ENCODE measurements at regions not wholly inside any gene's neighbourhood (a gene's known extent, or its start where the extent isn't known, plus 50 kb on each side); places are given as distances from the start of the nearest gene placed in this dataset.
A peak's percentile ranks its signal among the peaks of the same experiment; 100 is the strongest.

DNA sequence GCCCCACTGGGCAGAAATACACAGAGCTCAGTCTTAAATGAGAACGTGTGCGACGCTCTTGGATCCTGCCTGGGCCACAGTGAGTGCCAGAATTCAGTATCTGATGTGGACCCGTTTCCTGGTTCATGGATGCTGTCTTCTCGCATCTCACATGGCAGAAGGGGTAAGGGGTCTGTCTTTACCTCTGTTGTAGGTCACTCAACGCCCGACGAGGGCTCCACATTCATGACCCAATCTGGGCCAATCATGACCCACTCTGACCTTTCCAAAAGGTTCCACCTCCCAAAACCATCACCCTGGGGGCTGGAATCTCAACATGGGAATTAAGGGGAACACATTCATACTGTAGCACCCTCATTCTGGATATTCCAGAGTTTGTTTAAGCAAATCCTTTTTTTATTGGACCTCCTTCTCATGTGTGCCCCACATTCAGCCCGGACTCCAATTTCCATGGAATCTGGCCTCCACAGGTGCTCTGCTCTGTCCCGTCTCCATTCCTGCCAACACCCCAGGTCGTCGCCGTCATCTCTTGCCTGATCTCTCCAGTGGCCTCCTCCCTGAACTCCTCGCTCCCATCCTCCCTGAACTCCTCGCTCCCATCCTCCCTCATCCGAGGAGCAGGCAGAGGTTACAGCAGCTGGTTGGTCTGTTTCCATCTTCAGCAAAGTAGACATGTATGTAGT is 78.9 kb upstream of the OTOS start:
- DNase-seq (ENCODE audit: low read depth, low spot score) = no peak
- in situ Hi-C loops (cut with HindIII; ENCODE audit: low pct_unique_long_range_greater_than_20kb, low sequenced_read_pairs) = no loop called here

GRCh38 chr2:240220371-240220770 is 79.9 kb upstream of the OTOS start:
- in situ Hi-C loops (cut with HindIII; ENCODE audit: low pct_unique_long_range_greater_than_20kb, low sequenced_read_pairs) = no loop called here
- no peak for DNase-seq (ENCODE audit: low read depth, low spot score)

DNA sequence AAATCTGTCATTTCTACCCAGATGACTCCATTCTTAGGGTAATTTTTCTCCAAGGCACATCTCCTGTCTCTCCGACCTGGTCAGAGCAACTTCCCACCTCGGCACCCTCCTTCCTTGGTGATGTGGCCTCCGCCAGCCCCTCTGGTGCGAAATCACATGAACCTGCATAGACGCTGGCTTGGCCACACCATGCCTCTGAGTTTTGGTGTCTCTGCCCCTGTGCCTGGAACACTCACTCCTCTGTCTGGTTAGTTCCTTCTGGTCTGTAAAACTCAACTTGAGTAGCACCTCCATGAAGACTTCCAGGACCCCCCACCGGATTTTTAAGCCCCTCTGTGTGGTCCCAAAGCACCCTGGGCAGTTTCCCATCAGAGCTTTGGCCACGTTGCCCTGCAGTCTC is 83.2 kb upstream of the OTOS start:
- DNase-seq (ENCODE audit: low read depth, low spot score) = no peak
- in situ Hi-C loops (cut with HindIII; ENCODE audit: low pct_unique_long_range_greater_than_20kb, low sequenced_read_pairs) = no loop called here

GRCh38 chr2:240224676-240225075 is 84.2 kb upstream of the OTOS start:
- in situ Hi-C loops (cut with HindIII; ENCODE audit: low pct_unique_long_range_greater_than_20kb, low sequenced_read_pairs) = no loop called here
- DNase-seq (ENCODE audit: low read depth, low spot score) = no peak

GRCh38 chr2:240225131-240225530 is 84.7 kb upstream of the OTOS start:
- in situ Hi-C loops (cut with HindIII; ENCODE audit: low pct_unique_long_range_greater_than_20kb, low sequenced_read_pairs) = no loop called here
- no peak for DNase-seq (ENCODE audit: low read depth, low spot score)

DNA sequence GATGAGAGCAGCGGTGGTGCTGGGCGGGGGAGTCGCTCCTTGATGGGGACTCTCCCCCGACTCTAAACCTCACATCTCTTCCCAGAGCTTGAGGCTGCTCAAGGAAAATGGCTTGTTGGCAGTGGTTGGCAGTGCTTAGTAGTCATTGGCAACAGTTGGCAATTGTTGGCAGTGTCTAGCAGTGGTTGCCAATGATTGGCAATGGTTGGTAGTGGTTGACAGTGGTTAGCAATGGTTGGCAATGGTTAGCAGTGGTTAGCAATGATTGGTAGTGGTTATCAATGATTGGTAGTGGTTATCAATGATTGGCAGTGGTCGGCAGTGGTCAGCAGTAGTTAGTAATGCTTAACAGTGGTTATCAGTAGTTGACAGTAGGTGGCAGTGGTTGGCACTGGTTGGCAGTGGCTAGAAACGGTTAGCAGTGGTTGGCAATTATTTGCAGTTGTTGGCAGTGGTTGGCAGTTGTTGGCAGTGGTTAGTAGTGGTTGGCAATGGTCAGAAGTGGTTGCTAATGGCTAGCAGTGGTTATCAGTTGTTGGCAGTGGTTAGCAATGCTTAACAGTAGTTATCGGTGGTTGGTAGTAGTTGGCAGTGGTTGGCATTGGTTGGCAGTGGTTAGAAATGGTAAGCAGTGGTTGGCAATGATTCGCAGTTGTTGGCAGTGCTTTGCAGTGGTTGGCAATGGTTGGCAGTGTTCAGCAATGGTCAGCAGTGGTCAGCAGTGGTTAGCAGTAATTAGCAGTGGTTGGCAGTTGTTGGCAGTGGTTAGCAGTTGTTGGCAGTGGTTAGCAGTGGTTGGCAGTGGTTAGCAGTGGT is 85.4 kb upstream of the OTOS start:
- in situ Hi-C loops (cut with HindIII; ENCODE audit: low pct_unique_long_range_greater_than_20kb, low sequenced_read_pairs) = no loop called here
- peak; percentile 23 for DNase-seq (ENCODE audit: low read depth, low spot score)

- no peak for DNase-seq (ENCODE audit: low read depth, low spot score)
- in situ Hi-C loops (cut with HindIII; ENCODE audit: low pct_unique_long_range_greater_than_20kb, low sequenced_read_pairs) = no loop called here
These were observed 86.4 kb upstream of the OTOS start for GRCh38 chr2:240226672-240227537.

- no peak for DNase-seq (ENCODE audit: low read depth, low spot score)
These were observed 87.3 kb upstream of the OTOS start for GRCh38 chr2:240227538-240228428.

GRCh38 chr2:240229005-240229404 is 88.5 kb upstream of the OTOS start:
- no peak for DNase-seq (ENCODE audit: low read depth, low spot score)
- in situ Hi-C loops (cut with HindIII; ENCODE audit: low pct_unique_long_range_greater_than_20kb, low sequenced_read_pairs) = no loop called here

More at GRCh38 chr2:240227538-240228428, 87.3 kb upstream of the OTOS start:
- in situ Hi-C loops (cut with HindIII; ENCODE audit: low pct_unique_long_range_greater_than_20kb, low sequenced_read_pairs) = no loop called here

- no peak for DNase-seq (ENCODE audit: low read depth, low spot score)
- in situ Hi-C loops (cut with HindIII; ENCODE audit: low pct_unique_long_range_greater_than_20kb, low sequenced_read_pairs) = no loop called here
These were observed 89.3 kb upstream of the OTOS start for GRCh38 chr2:240229603-240230235.

DNA sequence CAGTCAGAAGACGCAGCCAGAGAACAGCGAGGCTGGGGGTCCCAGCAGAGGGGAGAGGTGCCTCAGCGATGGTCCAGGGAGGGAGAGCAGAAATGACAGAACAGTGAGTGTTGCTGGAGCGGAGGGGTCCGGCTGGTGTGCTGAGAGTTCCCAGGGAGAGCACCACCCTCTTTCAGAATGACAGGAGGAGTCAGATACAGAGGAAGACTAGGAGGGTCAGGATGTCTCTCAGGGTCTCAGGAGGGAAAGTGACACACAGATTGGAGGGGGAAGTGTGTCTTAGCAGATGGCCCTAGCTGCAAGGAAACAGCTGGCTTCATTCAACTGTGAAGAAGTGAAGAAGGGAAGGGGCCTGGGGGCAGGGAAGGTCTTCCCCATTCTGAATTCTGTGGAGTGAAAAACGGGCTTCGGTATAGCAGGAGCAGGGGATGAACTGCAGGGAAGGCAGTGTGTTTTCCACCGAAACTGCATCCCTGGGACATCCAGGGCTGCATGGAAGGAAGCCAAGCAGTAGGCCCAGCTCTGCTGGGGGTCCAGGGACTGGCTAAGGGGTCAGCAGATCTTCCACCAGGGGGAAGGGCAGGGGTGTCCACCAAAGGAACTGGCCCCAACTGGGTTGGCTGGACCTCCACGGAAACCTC is 90.0 kb upstream of the OTOS start:
- no peak for DNase-seq (ENCODE audit: low read depth, low spot score)
- in situ Hi-C loops (cut with HindIII; ENCODE audit: low pct_unique_long_range_greater_than_20kb, low sequenced_read_pairs) = no loop called here

GRCh38 chr2:240231838-240232244 is 91.4 kb upstream of the OTOS start:
- in situ Hi-C loops (cut with HindIII; ENCODE audit: low pct_unique_long_range_greater_than_20kb, low sequenced_read_pairs) = no loop called here

GRCh38 chr2:240232264-240232915 is 91.9 kb upstream of the OTOS start:
- in situ Hi-C loops (cut with HindIII; ENCODE audit: low pct_unique_long_range_greater_than_20kb, low sequenced_read_pairs) = no loop called here

More at GRCh38 chr2:240231838-240232244, 91.4 kb upstream of the OTOS start:
- DNase-seq (ENCODE audit: low read depth, low spot score) = no peak

GRCh38 chr2:240232961-240233884 is 92.8 kb upstream of the OTOS start:
- in situ Hi-C loops (cut with HindIII; ENCODE audit: low pct_unique_long_range_greater_than_20kb, low sequenced_read_pairs) = no loop called here
- DNase-seq (ENCODE audit: low read depth, low spot score) = peak; percentile 78

More at GRCh38 chr2:240232264-240232915, 91.9 kb upstream of the OTOS start:
- no peak for DNase-seq (ENCODE audit: low read depth, low spot score)

DNA sequence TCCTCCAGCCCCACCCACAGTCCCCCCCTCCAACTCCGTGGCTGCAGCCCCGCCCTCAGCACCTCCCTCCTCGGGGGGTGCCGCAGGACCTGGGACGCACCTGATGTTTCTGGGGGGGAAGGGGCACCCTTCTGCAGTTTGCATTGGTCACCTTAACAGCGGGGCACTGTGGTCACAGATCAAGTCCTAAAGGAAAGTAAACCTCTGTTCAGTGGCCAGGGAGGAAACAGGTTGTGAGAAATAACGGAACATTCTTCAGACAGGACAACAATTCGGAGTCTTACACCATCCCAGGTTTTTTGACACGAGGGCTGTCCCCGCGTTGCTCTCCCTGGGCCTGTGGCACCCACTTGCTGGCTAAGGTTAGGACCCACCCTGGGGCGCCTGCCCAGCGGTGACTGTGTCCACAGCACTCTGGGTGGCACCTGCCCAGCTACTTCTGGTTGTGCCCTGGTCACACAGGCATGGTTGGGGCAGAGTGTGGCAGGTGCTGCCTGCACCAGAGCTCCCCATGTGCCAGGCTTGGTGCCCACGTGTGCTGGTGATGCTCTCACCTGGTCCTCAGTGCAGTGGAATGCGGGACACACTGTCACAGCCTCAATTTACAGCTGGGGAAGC is 93.5 kb upstream of the OTOS start:
- in situ Hi-C loops (cut with HindIII; ENCODE audit: low pct_unique_long_range_greater_than_20kb, low sequenced_read_pairs) = no loop called here
- no peak for DNase-seq (ENCODE audit: low read depth, low spot score)
